Heart right ventricle (tissue), 16 donors: ENCODE measurements at regions not wholly inside any gene's neighbourhood (a gene's known extent, or its start where the extent isn't known, plus 50 kb on each side); places are given as distances from the start of the nearest gene placed in this dataset.

Source experiments
- ATAC-seq, 8 donors: fragments of 200-7000 bp; cut with Tn5 transposase; one replicate each; pipeline ENCODE4 v1.9.1; 2020; ENCODE audit warnings: mild to moderate bottlenecking in 8 of 8, moderate library complexity in 8 of 8, moderate number of reproducible peaks in 1 of 8
- DNase-seq, 2 donors: peaks; one replicate each; pipeline ENCODE4 v3.0.0-alpha.2; 2020
- H3K27ac ChIP-seq, 10 donors: fragments of 200-600 bp; sonication (generic) in 2 of 10; one replicate each; pipeline versions ENCODE4 v1.5.0 to v1.8.0; 2020 to 2022; ENCODE audit warnings: mild to moderate bottlenecking in 3 of 10
- H3K27me3 ChIP-seq, 7 donors: fragments of 200-600 bp; one replicate each; pipeline ENCODE4 v1.8.0; 2021 to 2022; ENCODE audit warnings: mild to moderate bottlenecking in 2 of 7
- H3K36me3 ChIP-seq, 9 donors: fragments of 200-600 bp; sonication (generic) in 1 of 9; one replicate each; pipeline versions ENCODE4 v1.5.0 to v1.8.0; 2020 to 2022; ENCODE audit warnings: mild to moderate bottlenecking in 2 of 9
- H3K4me1 ChIP-seq, 9 donors: fragments of 200-600 bp; sonication (generic) in 1 of 9; one replicate each; pipeline versions ENCODE4 v1.5.0 to v1.8.0; 2020 to 2022; ENCODE audit warnings: mild to moderate bottlenecking in 4 of 9
- H3K4me3 ChIP-seq, 10 donors: fragments of 200-600 bp; sonication (generic) in 2 of 10; one replicate each; pipeline versions ENCODE4 v1.5.0 to v1.8.0; 2020 to 2022; ENCODE audit warnings: mild to moderate bottlenecking in 7 of 10, moderate library complexity in 2 of 10
- H3K9me3 ChIP-seq, 11 donors: fragments of 200-600 bp in 10 of 11; sonication (generic) in 2 of 11; one replicate each; pipeline versions ENCODE4 v1.5.0 to v1.8.0; 2013 to 2022; ENCODE audit warnings: mild to moderate bottlenecking in 2 of 11, control low read depth in 1 of 11, moderate library complexity in 1 of 11
- CTCF ChIP-seq, 9 donors: fragments of 200-600 bp; sonication (generic) in 2 of 9; IDR thresholded peaks; one replicate each; pipeline versions ENCODE4 v1.5.0 to v1.8.0; 2021 to 2022; ENCODE audit warnings: antibody characterized with exemption in 9 of 9, mild to moderate bottlenecking in 5 of 9, moderate library complexity in 1 of 9
- WGBS, 2 donors: extraction: QIAGEN DNeasy Blood & Tissue Kit; methylation state at CpG; one replicate each; pipeline ENCODE4 v1.1.7; 2013; ENCODE audit warnings: inconsistent platforms in 1 of 2; 5-methylcytosine and 5-hydroxymethylcytosine counted together
- intact Hi-C, 10 donors: fragments of 100-400 bp; cut with DNase I; formaldehyde crosslinking; loops; one replicate each; pipeline versions ENCODE4 v1.11.1 to v1.14.2; 2022
- donor health status: Arrhythmogenic right ventricular cardiomyopathy.
- donor health status: ischemic (EF 13 %, LVEDD 7.1; RV severe dilation, severe dysfunction).
- donor health status: healthy with polysubstance abuse.
- donor health status: DM: no; HTN: yes; CAD: no.
- donor health status: DM: no; HTN: no; CAD: no.
- donor health status: ischemic (EF 25% LVEDD 6.9; RV normal size, moderate dysfunction).
- donor health status: ischemic (EF 25% LVEDD 5.7; RV mildly dilated, moderate dysfunction).
- donor health status: healthy.
- donor health status: DM: yes; HTN: yes; CAD: no.
- donor health status: Ischemic cardiomyopathy.
- donor health status: ischemic (EF 35%, LVEDD 5.7; RV mildly dilated, moderate dysfunction).
- donor health status: nonischemic (EF 11% LVEDD 7.7; RV severe dilation, severe dysfunction).
- donor health status: DM: yes; HTN: yes; CAD: no.
- donor health status: PGD.
- donor health status: ischemic (EF 29% LVEDD 5.4; RV normal size, mild dysfunction).
- donor health status: nonischemic (EF 23%, LVEDD 6.1; RV moderate dilation, normal function).

- intact Hi-C loops: no loop called here
- no peaks in the 10 kb centered on the region for H3K27me3 ChIP-seq
- DNase-seq: no peak
- no peaks in the 10 kb centered on the region for H3K9me3 ChIP-seq
- H3K36me3 ChIP-seq: no peaks in the 10 kb centered on the region
- no peaks in the 10 kb centered on the region for H3K4me1 ChIP-seq
- no peak for TF ChIP-seq CTCF (IDR thresholded peaks at IDR 0.05)
- H3K4me3 ChIP-seq: no peak overlapping the region
- 57 to 62% methylated on average over 3 of the region's 3 CpGs for WGBS, 2 donors
- ATAC-seq: no peak
- H3K27ac ChIP-seq: no peak overlapping the region
These were observed 135.2 kb downstream of the RERGL start for GRCh38 chr12:17954788-17955187.

GRCh38 chr12:17950898-17951297 lies 139.1 kb downstream of the RERGL start:
- no peak for ATAC-seq
- no peak for TF ChIP-seq CTCF (IDR thresholded peaks at IDR 0.05)

GRCh38 chr12:17949558-17950141 lies 140.3 kb downstream of the RERGL start:
- Histone ChIP-seq H3K4me3 (no peak overlapping the region), H3K27ac (no peak overlapping the region), H3K36me3 (no peaks in the 10 kb centered on the region), H3K27me3 (no peaks in the 10 kb centered on the region), H3K9me3 (peaks cover 0 to 5% (median 0%) of the 10 kb centered on the region in 11 donors), H3K4me1 (no peaks in the 10 kb centered on the region)
- intact Hi-C loops: no loop called here
- TF ChIP-seq CTCF (IDR thresholded peaks at IDR 0.05): no peak
- ATAC-seq: no peak
- no peak for DNase-seq
- WGBS, 2 donors: 65 to 71% methylated on average over 2 of the region's 2 CpGs

More at GRCh38 chr12:17950898-17951297, 139.1 kb downstream of the RERGL start:
- Histone ChIP-seq H3K36me3 (no peaks in the 10 kb centered on the region), H3K9me3 (peaks cover 0 to 5% (median 0%) of the 10 kb centered on the region in 11 donors), H3K27ac (no peak overlapping the region), H3K4me3 (no peak overlapping the region), H3K27me3 (no peaks in the 10 kb centered on the region), H3K4me1 (no peaks in the 10 kb centered on the region)
- WGBS, 2 donors: 59 to 68% methylated on average over 2 of the region's 2 CpGs
- no peak for DNase-seq
- intact Hi-C loops: no loop called here

GRCh38 chr12:17928708-17929366 lies 161.2 kb downstream of the RERGL start:
- ATAC-seq: no peak
- no peak for TF ChIP-seq CTCF (IDR thresholded peaks at IDR 0.05)
- intact Hi-C loops: no loop called here
- WGBS, 2 donors: 59 to 68% methylated on average over 4 of the region's 4 CpGs
- H3K27ac ChIP-seq: no peak overlapping the region
- H3K36me3 ChIP-seq: no peaks in the 10 kb centered on the region
- no peaks in the 10 kb centered on the region for H3K4me1 ChIP-seq
- DNase-seq: no peak
- H3K9me3 ChIP-seq: peaks cover 0 to 8% (median 0%) of the 10 kb centered on the region in 11 donors
- H3K27me3 ChIP-seq: no peaks in the 10 kb centered on the region
- H3K4me3 ChIP-seq: no peak overlapping the region
